ENCODE measurements at regions not wholly inside any gene's neighbourhood (a gene's known extent, or its start where the extent isn't known, plus 50 kb on each side); places are given as distances from the start of the nearest gene placed in this dataset.
A peak's percentile ranks its signal among the peaks of the same experiment; 100 is the strongest.
"Not testable (repeated sequence)": the region's sequence is repeated elsewhere in the genome, so short reads cannot be mapped to it uniquely, and the experiment has no call there.

DNA sequence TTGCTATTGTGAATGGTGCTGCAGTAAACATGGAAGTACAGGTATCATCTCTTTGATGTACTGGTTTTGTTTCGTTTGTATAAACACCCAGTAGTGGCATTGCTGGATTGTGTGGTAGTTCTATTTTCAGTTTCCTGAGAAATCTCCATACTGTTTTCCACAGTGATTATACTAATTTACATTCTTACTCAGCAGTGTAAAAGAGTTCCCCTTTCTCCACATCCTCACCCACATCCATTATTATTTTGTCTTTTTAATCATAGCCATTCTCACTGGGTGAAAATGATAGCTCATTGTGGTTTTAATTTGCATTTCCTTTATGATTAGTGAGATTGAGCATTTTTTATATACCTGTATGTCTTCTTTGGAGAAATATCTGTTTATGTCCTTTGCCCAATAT is 62.3 kb upstream of the PARP4 start:
- H3K79me1 ChIP-seq (ENCODE audit: low read depth, low read length), result no peaks in the 10 kb centered on the region
- H3K14ac ChIP-seq (ENCODE audit: low read length), result no peak overlapping the region
- no peak overlapping the region for H2BK5ac ChIP-seq (ENCODE audit: low read length)
- no peak overlapping the region for H2AFZ ChIP-seq (ENCODE audit: low read length)
- H2BK120ac ChIP-seq (ENCODE audit: low read depth, low read length), result no peak overlapping the region
- no peak overlapping the region for H4K8ac ChIP-seq (ENCODE audit: low read depth, low read length)
- no peak overlapping the region for H4K91ac ChIP-seq (ENCODE audit: low read depth, low read length, poor library complexity)
- no CpG with 5 or more reads among the region's 1 CpG for WGBS, 2 donors (ENCODE audit: extremely low coverage in 2 of 2, insufficient read length in 2 of 2, insufficient replicate concordance in 1 of 2)
- no peak overlapping the region for H2AK5ac ChIP-seq (ENCODE audit: low read depth, low read length)
- DNase-seq (ENCODE audit: low spot score), result no peak
- H3K18ac ChIP-seq (ENCODE audit: low read length), result no peak overlapping the region
- H2BK15ac ChIP-seq (ENCODE audit: low read length), result no peak overlapping the region
- no peak overlapping the region for H3K4ac ChIP-seq (ENCODE audit: low read length)
- no peak overlapping the region for H3K27ac ChIP-seq (replicated peaks; ENCODE audit: low read length)
- H2BK12ac ChIP-seq (ENCODE audit: low read length), result no peak overlapping the region
- H3K36me3 ChIP-seq (replicated peaks in 1 of 2; ENCODE audit: control insufficient read depth in 2 of 2, insufficient read depth in 2 of 2, low read length in 2 of 2), result no peaks in the 10 kb centered on the region
- no peak overlapping the region for H3K23ac ChIP-seq (ENCODE audit: low read depth, low read length, poor library complexity)
- H3K4me2 ChIP-seq (ENCODE audit: insufficient read depth, low read length, poor library complexity, severe bottlenecking), result no peak overlapping the region
- no peaks in the 10 kb centered on the region for H3K4me1 ChIP-seq (ENCODE audit: control insufficient read depth in 2 of 2, insufficient read depth in 1 of 2, low read depth in 1 of 2, low read length in 2 of 2)
- no peaks in the 10 kb centered on the region for H3K9me3 ChIP-seq (replicated peaks in 1 of 2; ENCODE audit: control insufficient read depth in 2 of 2, insufficient read depth in 1 of 2, low read depth in 1 of 2, low read length in 2 of 2)
- H3K9ac ChIP-seq (ENCODE audit: low read depth, low read length, poor library complexity), result no peak overlapping the region
- H3K4me3 ChIP-seq (ENCODE audit: low read length in 2 of 2), result no peak overlapping the region
- no peaks in the 10 kb centered on the region for H3K27me3 ChIP-seq (ENCODE audit: control insufficient read depth in 3 of 3, insufficient read depth in 3 of 3, low read depth in 1 of 3, low read length in 3 of 3)

- H2BK15ac ChIP-seq (ENCODE audit: low read length); H3K27me3 ChIP-seq (ENCODE audit: control insufficient read depth in 3 of 3, insufficient read depth in 3 of 3, low read depth in 1 of 3, low read length in 3 of 3); H3K79me1 ChIP-seq (ENCODE audit: low read depth, low read length); H3K9ac ChIP-seq (ENCODE audit: low read depth, low read length, poor library complexity); H2BK120ac ChIP-seq (ENCODE audit: low read depth, low read length); H2BK5ac ChIP-seq (ENCODE audit: low read length); H3K23ac ChIP-seq (ENCODE audit: low read depth, low read length, poor library complexity); H2AFZ ChIP-seq (ENCODE audit: low read length); H3K36me3 ChIP-seq (replicated peaks in 1 of 2; ENCODE audit: control insufficient read depth in 2 of 2, insufficient read depth in 2 of 2, low read length in 2 of 2); H4K91ac ChIP-seq (ENCODE audit: low read depth, low read length, poor library complexity); H3K4me1 ChIP-seq (ENCODE audit: control insufficient read depth in 2 of 2, insufficient read depth in 1 of 2, low read depth in 1 of 2, low read length in 2 of 2); H3K4me3 ChIP-seq (ENCODE audit: low read length in 2 of 2); H3K4ac ChIP-seq (ENCODE audit: low read length); H4K8ac ChIP-seq (ENCODE audit: low read depth, low read length); H2AK5ac ChIP-seq (ENCODE audit: low read depth, low read length); H3K9me3 ChIP-seq (replicated peaks in 1 of 2; ENCODE audit: control insufficient read depth in 2 of 2, insufficient read depth in 1 of 2, low read depth in 1 of 2, low read length in 2 of 2); H3K27ac ChIP-seq (replicated peaks; ENCODE audit: low read length); H3K14ac ChIP-seq (ENCODE audit: low read length); H2BK12ac ChIP-seq (ENCODE audit: low read length); H3K4me2 ChIP-seq (ENCODE audit: insufficient read depth, low read length, poor library complexity, severe bottlenecking); H3K18ac ChIP-seq (ENCODE audit: low read length): not testable (repeated sequence)
- WGBS, 2 donors (ENCODE audit: extremely low coverage in 2 of 2, insufficient read length in 2 of 2, insufficient replicate concordance in 1 of 2), result no CpG with 5 or more reads among the region's 1 CpG
- peak; percentile 5 for DNase-seq (ENCODE audit: low spot score)
Observed at GRCh38 chr13:24580315-24580714, 67.7 kb upstream of the PARP4 start.

DNA sequence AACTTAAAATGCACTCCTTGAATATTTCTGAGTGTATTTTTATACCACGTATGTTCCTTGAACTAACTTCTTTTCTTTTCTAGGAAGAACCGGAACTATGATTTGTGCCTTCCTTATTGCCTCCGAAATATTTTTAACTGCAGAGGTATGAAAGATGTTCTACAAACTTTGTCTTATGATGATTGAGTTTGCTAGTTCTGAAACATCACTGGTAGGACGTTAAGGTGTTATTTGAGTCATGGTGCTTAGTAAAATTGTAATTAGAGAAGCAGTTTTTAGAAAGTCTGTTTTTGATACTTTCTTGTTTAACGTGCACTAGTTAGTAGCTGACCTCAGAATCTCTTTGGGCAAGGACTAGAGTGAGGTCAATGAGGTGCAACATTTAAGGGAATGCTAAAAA is 69.0 kb upstream of the PARP4 start:
- not testable (repeated sequence) for H3K4me3 ChIP-seq (ENCODE audit: low read length in 2 of 2); H2BK120ac ChIP-seq (ENCODE audit: low read depth, low read length); H3K4ac ChIP-seq (ENCODE audit: low read length); H2BK12ac ChIP-seq (ENCODE audit: low read length); H3K4me2 ChIP-seq (ENCODE audit: insufficient read depth, low read length, poor library complexity, severe bottlenecking); H3K27ac ChIP-seq (replicated peaks; ENCODE audit: low read length); H3K18ac ChIP-seq (ENCODE audit: low read length); H3K9ac ChIP-seq (ENCODE audit: low read depth, low read length, poor library complexity); H3K9me3 ChIP-seq (replicated peaks in 1 of 2; ENCODE audit: control insufficient read depth in 2 of 2, insufficient read depth in 1 of 2, low read depth in 1 of 2, low read length in 2 of 2); H3K27me3 ChIP-seq (ENCODE audit: control insufficient read depth in 3 of 3, insufficient read depth in 3 of 3, low read depth in 1 of 3, low read length in 3 of 3); H2BK15ac ChIP-seq (ENCODE audit: low read length); H2BK5ac ChIP-seq (ENCODE audit: low read length); H3K4me1 ChIP-seq (ENCODE audit: control insufficient read depth in 2 of 2, insufficient read depth in 1 of 2, low read depth in 1 of 2, low read length in 2 of 2); H3K36me3 ChIP-seq (replicated peaks in 1 of 2; ENCODE audit: control insufficient read depth in 2 of 2, insufficient read depth in 2 of 2, low read length in 2 of 2); DNase-seq (ENCODE audit: low spot score); H2AFZ ChIP-seq (ENCODE audit: low read length); H3K79me1 ChIP-seq (ENCODE audit: low read depth, low read length); H4K91ac ChIP-seq (ENCODE audit: low read depth, low read length, poor library complexity); H3K14ac ChIP-seq (ENCODE audit: low read length); H4K8ac ChIP-seq (ENCODE audit: low read depth, low read length); H2AK5ac ChIP-seq (ENCODE audit: low read depth, low read length); H3K23ac ChIP-seq (ENCODE audit: low read depth, low read length, poor library complexity)
- no CpG with 5 or more reads among the region's 5 CpGs for WGBS, 2 donors (ENCODE audit: extremely low coverage in 2 of 2, insufficient read length in 2 of 2, insufficient replicate concordance in 1 of 2)

DNA sequence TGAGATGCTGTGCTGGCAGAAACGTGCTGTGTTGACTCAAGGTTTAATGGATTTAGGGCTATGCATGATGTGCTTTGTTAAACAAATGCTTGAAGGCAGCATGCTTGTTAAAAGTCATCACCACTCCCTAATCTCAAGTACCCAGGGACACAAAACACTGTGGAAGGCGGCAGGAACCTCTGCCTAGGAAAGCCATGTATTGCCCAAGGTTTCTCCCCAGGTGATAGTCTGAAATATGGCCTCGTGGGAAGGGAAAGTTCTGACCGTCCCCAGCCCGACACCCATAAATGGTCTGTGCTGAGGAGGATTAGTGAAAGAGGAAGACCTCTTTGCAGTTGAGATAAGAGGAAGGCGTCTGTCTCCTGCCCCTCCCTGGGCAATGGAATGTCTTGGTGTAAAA is 79.1 kb upstream of the PARP4 start:
- H3K4me2 ChIP-seq (ENCODE audit: insufficient read depth, low read length, poor library complexity, severe bottlenecking); H3K4me1 ChIP-seq (ENCODE audit: control insufficient read depth in 2 of 2, insufficient read depth in 1 of 2, low read depth in 1 of 2, low read length in 2 of 2); H3K18ac ChIP-seq (ENCODE audit: low read length); H2BK15ac ChIP-seq (ENCODE audit: low read length); H2BK120ac ChIP-seq (ENCODE audit: low read depth, low read length); H3K27me3 ChIP-seq (ENCODE audit: control insufficient read depth in 3 of 3, insufficient read depth in 3 of 3, low read depth in 1 of 3, low read length in 3 of 3); H4K91ac ChIP-seq (ENCODE audit: low read depth, low read length, poor library complexity); H3K9me3 ChIP-seq (replicated peaks in 1 of 2; ENCODE audit: control insufficient read depth in 2 of 2, insufficient read depth in 1 of 2, low read depth in 1 of 2, low read length in 2 of 2); H2BK5ac ChIP-seq (ENCODE audit: low read length); H3K36me3 ChIP-seq (replicated peaks in 1 of 2; ENCODE audit: control insufficient read depth in 2 of 2, insufficient read depth in 2 of 2, low read length in 2 of 2); H2BK12ac ChIP-seq (ENCODE audit: low read length); H3K9ac ChIP-seq (ENCODE audit: low read depth, low read length, poor library complexity); H3K79me1 ChIP-seq (ENCODE audit: low read depth, low read length); H3K27ac ChIP-seq (replicated peaks; ENCODE audit: low read length); H4K8ac ChIP-seq (ENCODE audit: low read depth, low read length); H2AK5ac ChIP-seq (ENCODE audit: low read depth, low read length); H2AFZ ChIP-seq (ENCODE audit: low read length); H3K14ac ChIP-seq (ENCODE audit: low read length); H3K23ac ChIP-seq (ENCODE audit: low read depth, low read length, poor library complexity); H3K4me3 ChIP-seq (ENCODE audit: low read length in 2 of 2); H3K4ac ChIP-seq (ENCODE audit: low read length); DNase-seq (ENCODE audit: low spot score): not testable (repeated sequence)
- no CpG with 5 or more reads among the region's 6 CpGs for WGBS, 2 donors (ENCODE audit: extremely low coverage in 2 of 2, insufficient read length in 2 of 2, insufficient replicate concordance in 1 of 2)
